ENCODE measurements at regions not wholly inside any gene's neighbourhood (a gene's known extent, or its start where the extent isn't known, plus 50 kb on each side); places are given as distances from the start of the nearest gene placed in this dataset.

- DNase-seq (ENCODE audit: low read depth in 1 of 2, low spot score in 1 of 2), result no peak
Measured at GRCh38 chr9:88233091-88233490, 94.8 kb upstream of the SPATA31C2 start.

DNA sequence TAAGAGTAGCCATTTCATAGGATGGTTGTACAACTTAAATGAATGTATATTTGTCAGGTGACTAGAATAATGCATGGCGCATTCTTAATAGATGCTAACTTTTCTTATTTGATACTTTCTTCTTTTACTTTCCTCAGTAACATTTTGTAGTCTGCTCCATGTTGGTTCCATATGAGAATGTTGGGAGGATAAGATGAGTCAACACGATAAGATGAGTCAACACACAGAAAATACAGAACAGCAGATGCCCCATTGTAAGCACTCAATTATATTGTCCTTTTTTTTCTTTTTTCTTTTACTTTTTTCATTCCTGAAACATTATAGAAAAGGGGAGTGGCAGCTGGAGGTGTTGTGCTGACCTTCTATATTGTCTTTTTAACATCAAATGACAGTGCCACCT, 92.3 kb upstream of the SPATA31C2 start:
- DNase-seq (ENCODE audit: low read depth in 1 of 2, low spot score in 1 of 2), result no peak

DNA sequence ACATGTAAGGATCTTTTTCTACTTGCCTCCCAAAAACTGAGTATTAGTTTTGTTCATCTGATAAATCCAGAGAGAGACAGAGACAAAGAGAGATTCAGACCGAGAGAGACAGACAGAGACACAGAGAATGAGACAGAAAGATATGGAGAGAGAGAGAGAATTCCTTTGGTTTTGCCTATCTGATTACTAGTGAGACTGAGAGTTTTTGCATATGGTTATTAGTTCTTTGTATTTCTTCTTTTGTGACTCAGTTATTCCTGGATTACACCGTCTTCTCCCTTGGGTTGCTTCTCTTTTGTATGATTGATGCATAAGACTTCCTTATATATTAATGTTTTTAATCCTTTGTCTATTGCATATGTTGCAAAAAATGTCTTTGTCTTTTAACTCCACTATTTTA, 91.2 kb upstream of the SPATA31C2 start:
- no peak for DNase-seq (ENCODE audit: low read depth in 1 of 2, low spot score in 1 of 2)

DNA sequence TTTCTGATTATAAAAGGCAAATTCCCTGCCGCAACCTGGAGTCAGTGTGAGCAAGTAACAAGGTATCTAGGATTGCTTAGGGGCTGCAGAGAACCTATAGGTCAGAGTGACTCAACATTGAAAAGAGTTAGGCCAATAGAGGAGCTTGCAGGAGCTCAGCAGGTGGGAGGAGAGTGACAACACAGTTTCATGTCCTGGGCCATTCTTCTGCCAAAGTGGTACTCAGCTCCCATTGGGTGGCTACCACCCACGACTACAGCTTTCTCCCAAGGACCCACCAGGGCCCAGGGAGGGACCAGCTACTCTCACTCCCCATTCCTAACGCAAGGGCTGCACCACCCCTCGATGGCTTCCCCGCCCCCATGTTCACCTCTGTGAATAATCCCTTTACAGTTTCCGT, 86.7 kb upstream of the SPATA31C2 start:
- no peak for DNase-seq (ENCODE audit: low read depth in 1 of 2, low spot score in 1 of 2)

GRCh38 chr9:88221105-88221504, 82.8 kb upstream of the SPATA31C2 start:
- DNase-seq (ENCODE audit: low read depth in 1 of 2, low spot score in 1 of 2), result no peak

DNA sequence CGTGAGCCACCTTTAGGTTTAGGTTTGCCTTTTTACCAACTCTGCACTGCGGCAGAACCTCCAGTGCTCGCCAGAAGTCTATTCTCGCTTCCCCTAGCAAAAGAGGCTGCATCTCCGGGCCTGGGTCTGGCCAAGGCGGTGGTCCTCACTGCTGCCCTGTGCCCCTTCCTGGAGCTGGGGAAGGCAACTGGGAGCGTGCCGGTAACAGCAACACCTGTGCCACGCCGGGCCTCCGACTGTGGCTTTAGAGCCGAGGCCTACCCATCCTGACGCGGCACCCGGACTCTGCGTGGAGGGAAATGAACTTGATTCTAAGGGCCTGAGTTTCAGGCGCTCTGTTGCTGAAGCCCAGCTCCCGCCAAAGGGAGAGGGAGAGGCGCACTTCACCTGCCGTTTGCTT, 82.4 kb upstream of the SPATA31C2 start:
- no peak for DNase-seq (ENCODE audit: low read depth in 1 of 2, low spot score in 1 of 2)

GRCh38 chr9:88219601-88220000, 81.3 kb upstream of the SPATA31C2 start:
- DNase-seq (ENCODE audit: low read depth in 1 of 2, low spot score in 1 of 2), result no peak

GRCh38 chr9:88218726-88219125, 80.5 kb upstream of the SPATA31C2 start:
- DNase-seq (ENCODE audit: low read depth in 1 of 2, low spot score in 1 of 2), result no peak

DNA sequence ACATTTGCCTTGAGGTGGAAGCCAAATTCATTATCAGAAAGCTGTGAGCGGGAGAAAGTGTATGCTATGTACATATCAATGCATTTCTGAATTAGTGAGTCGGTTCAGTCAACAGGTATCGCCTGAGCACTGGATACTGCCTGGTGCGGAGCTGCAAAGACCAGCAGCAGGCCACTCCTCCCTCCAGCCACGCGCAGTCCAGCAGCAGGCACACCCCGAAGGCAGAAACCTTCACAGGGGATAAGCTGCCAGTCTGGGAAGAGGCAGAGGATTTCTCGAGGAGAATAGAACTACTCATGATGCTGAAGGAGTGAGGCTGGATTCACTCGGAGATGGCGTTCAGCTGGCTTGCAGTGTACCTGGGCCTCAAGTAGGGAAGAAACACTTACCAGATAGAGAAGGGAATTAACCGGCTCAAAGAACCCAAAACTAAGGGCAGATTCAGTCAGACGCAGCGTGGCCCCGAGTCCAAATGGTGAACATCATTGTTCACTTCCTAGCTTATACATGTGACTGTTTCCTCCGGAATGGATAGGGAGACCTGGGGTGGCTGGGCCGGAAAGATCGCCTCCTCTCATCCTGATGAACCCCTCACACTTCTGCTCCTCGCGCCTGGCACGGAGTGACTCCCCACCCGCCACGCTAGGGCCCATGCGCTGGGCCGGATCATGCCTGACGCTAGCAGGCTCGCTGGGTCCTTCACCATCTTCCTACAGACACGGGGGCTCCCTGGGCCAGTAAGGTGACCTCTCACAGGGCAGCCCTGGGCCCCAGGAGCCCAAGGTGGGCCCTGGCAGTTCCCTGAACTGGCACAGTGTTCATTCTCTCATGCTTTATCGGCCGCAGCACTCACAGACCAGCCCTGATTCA, 78.1 kb upstream of the SPATA31C2 start:
- no peak for DNase-seq (ENCODE audit: low read depth in 1 of 2, low spot score in 1 of 2)

DNA sequence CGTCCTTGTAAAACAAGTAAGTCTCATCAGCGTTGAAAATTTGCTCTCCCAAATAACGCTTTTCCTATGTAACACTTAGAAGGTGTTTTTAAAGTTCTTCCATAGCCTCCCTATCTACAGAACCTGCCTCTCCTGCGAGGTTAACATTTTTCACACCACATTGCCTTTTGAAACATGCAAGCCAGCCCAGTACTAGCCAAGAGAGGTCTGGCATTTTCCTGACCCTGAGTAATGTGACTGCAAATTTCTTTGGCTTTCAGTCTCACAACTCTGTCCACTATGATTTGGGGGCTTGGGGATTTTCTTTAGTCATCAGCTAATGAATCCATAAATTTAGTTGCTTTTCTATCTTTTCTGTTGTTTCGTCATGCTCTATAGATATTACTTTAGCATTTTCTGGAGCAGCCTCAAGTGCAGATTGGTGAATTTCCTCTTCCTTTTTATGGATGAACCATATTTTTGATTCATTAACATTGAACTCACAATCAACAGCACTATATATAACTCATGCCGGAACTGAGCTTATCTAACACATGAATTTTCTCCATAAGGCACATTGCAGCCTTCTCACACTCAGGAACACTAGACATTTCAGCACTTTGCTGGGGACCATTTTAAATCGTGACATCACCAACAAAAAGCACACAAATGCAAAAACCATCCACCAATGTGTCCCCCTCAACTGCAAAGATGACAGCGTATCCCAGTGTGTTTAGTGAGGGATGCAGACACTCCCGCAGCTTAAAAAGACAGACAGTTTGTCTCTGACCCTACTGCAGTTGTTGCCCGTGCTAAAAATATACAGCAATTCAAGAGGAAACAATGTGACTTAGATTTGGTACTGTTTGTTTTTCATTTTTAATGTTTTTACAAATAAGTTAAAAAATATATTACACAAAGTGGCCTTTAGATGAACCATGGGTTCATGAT, 77.2 kb upstream of the SPATA31C2 start:
- no peak for DNase-seq (ENCODE audit: low read depth in 1 of 2, low spot score in 1 of 2)

GRCh38 chr9:88202321-88202720, 64.0 kb upstream of the SPATA31C2 start:
- DNase-seq (ENCODE audit: low read depth in 1 of 2, low spot score in 1 of 2), result no peak

DNA sequence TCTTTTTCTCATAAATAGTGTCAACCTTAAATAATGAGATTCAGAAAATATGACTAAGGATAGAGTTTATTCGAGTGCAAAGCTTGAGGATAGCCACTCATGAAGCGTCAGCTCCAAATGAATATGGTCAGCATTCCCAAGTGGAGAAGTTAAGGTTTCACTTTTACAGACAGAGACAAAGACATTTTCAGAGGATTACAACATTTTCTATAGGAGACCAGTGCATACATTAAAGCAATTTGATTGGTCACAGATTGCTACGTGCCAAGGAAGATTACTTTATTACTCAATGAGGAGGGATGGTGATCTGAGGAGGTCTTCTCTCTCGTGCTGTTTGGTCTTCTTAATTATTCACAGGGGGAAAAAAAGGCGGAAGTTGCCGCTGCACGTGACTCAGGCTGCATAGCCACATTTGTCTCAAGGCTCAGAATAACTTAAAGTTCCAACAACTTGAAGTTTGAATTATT, 60.1 kb upstream of the SPATA31C2 start:
- no peak for DNase-seq (ENCODE audit: low read depth in 1 of 2, low spot score in 1 of 2)

GRCh38 chr9:88197781-88198340, 59.6 kb upstream of the SPATA31C2 start:
- no peak for DNase-seq (ENCODE audit: low read depth in 1 of 2, low spot score in 1 of 2)

DNA sequence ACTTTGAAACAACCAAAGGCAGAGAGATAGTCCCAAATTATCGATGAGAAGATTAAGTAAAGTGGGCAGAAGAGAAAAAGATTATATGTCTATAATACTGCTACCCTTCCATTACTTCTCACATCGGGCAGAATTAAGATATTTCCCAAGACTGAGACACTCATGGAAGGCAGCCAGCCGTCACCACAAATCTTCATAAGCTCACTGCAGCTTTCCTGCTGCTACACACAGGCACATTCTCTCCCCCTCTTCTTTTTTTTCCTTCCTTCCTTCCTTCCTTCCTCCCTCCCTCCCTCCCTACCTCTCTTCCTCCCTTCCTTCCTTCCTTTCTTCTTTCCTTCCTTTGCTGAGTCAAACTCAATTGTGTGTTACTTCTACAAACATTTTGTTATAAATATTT, 58.7 kb upstream of the SPATA31C2 start:
- no peak for DNase-seq (ENCODE audit: low read depth in 1 of 2, low spot score in 1 of 2)

GRCh38 chr9:88196142-88196790, 58.0 kb upstream of the SPATA31C2 start:
- no peak for DNase-seq (ENCODE audit: low read depth in 1 of 2, low spot score in 1 of 2)

GRCh38 chr9:88193766-88194165, 55.5 kb upstream of the SPATA31C2 start:
- no peak for DNase-seq (ENCODE audit: low read depth in 1 of 2, low spot score in 1 of 2)

DNA sequence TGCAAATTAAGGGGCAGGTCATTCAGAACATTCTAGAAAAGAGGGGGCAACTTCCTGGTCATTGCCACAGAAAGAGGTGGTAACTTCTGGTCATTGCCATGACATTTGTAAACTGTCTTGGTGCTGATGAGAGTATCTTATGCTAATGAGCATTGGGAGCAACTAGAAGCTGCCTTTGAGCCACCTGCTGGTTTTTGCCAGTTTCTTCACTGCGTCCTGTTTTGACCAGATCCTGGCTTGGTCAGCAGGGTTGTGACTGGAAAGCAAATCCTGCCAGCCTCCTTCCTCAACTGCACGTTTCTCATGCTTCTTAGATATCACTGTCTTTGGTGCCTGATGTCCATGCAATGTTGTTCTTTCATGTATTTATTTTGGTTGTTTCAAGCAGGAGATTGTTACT, 53.2 kb upstream of the SPATA31C2 start:
- DNase-seq (ENCODE audit: low read depth in 1 of 2, low spot score in 1 of 2), result no peak

- no peak for DNase-seq (ENCODE audit: low read depth in 1 of 2, low spot score in 1 of 2)
Measured at GRCh38 chr9:88189371-88189770, 51.1 kb upstream of the SPATA31C2 start.

Data from activated CD4-positive, alpha-beta T cell treated with anti-CD3 and anti-CD28 coated beads, Interleukin-2, amount 50 U/mL, for 24 hours (primary cell).